ENCODE measurements at regions not wholly inside any gene's neighbourhood (a gene's known extent, or its start where the extent isn't known, plus 50 kb on each side); places are given as distances from the start of the nearest gene placed in this dataset.
A peak's percentile ranks its signal among the peaks of the same experiment; 100 is the strongest.
"Not testable (repeated sequence)": the region's sequence is repeated elsewhere in the genome, so short reads cannot be mapped to it uniquely, and the experiment has no call there.

GRCh38 chr3:10736444-10736843 is 79.6 kb upstream of the SLC6A11 start:
- not testable (repeated sequence) for DNase-seq (ENCODE audit: low read depth)

- DNase-seq (ENCODE audit: low read depth), result no peak
These were observed 78.2 kb upstream of the SLC6A11 start for GRCh38 chr3:10737785-10738184.

GRCh38 chr3:10738688-10739372 is 77.2 kb upstream of the SLC6A11 start:
- DNase-seq (ENCODE audit: low read depth), result peak; percentile 13

GRCh38 chr3:10740954-10741353 is 75.1 kb upstream of the SLC6A11 start:
- no peak for DNase-seq (ENCODE audit: low read depth)

- no peak for DNase-seq (ENCODE audit: low read depth)
These were observed 73.9 kb upstream of the SLC6A11 start for GRCh38 chr3:10741891-10742671.

- no peak for DNase-seq (ENCODE audit: low read depth)
These were observed 72.5 kb upstream of the SLC6A11 start for GRCh38 chr3:10743366-10744097.

GRCh38 chr3:10744098-10744465 is 71.9 kb upstream of the SLC6A11 start:
- DNase-seq (ENCODE audit: low read depth), result no peak

GRCh38 chr3:10745392-10745791 is 70.6 kb upstream of the SLC6A11 start:
- DNase-seq (ENCODE audit: low read depth), result no peak

GRCh38 chr3:10746001-10746400 is 70.0 kb upstream of the SLC6A11 start:
- no peak for DNase-seq (ENCODE audit: low read depth)

- DNase-seq (ENCODE audit: low read depth), result no peak
These were observed 69.3 kb upstream of the SLC6A11 start for GRCh38 chr3:10746684-10747083.

- DNase-seq (ENCODE audit: low read depth), result no peak
These were observed 68.7 kb upstream of the SLC6A11 start for GRCh38 chr3:10747341-10747740.

GRCh38 chr3:10748040-10748439 is 68.0 kb upstream of the SLC6A11 start:
- no peak for DNase-seq (ENCODE audit: low read depth)

GRCh38 chr3:10753964-10754363 is 62.1 kb upstream of the SLC6A11 start:
- DNase-seq (ENCODE audit: low read depth), result no peak

- no peak for DNase-seq (ENCODE audit: low read depth)
These were observed 59.5 kb upstream of the SLC6A11 start for GRCh38 chr3:10756546-10756945.

- no peak for DNase-seq (ENCODE audit: low read depth)
These were observed 58.8 kb upstream of the SLC6A11 start for GRCh38 chr3:10757021-10757820.

- DNase-seq (ENCODE audit: low read depth), result no peak
These were observed 58.3 kb upstream of the SLC6A11 start for GRCh38 chr3:10757821-10758130.

- peak; percentile 25 for DNase-seq (ENCODE audit: low read depth)
These were observed 57.6 kb upstream of the SLC6A11 start for GRCh38 chr3:10758304-10759037.

- DNase-seq (ENCODE audit: low read depth), result no peak
These were observed 56.5 kb upstream of the SLC6A11 start for GRCh38 chr3:10759495-10759894.

GRCh38 chr3:10760199-10760598 is 55.8 kb upstream of the SLC6A11 start:
- DNase-seq (ENCODE audit: low read depth), result no peak

- DNase-seq (ENCODE audit: low read depth), result no peak
These were observed 54.4 kb upstream of the SLC6A11 start for GRCh38 chr3:10761583-10761982.

- no peak for DNase-seq (ENCODE audit: low read depth)
These were observed 53.9 kb upstream of the SLC6A11 start for GRCh38 chr3:10762116-10762515.

Measured in forelimb muscle (tissue), 1 donor.